ENCODE measurements at regions not wholly inside any gene's neighbourhood (a gene's known extent, or its start where the extent isn't known, plus 50 kb on each side); places are given as distances from the start of the nearest gene placed in this dataset.

DNA sequence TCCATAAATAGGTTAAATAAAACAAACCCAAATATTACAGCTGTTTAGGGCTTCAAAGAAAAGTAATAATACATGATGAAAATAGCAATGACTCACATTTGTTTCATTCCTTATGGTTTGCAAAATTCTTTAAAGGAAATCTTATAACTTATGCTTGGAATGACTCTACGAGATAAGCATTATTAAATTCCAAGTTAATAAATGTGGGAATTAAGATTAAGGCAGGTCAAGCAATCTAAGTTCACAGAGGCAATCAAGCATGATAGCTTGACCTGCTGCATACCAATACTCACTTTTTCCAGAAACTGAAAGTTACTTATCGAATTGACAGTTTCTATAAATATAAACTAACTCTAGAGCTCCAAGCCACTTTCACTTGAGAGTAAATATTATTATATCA is 1002.9 kb upstream of the SEL1L start:
- no peaks in the 10 kb centered on the region for H3K36me3 Mint-ChIP-seq (ENCODE audit: low read depth)
- H3K27ac Mint-ChIP-seq, result no peak overlapping the region
- no peaks in the 10 kb centered on the region for H3K27me3 Mint-ChIP-seq
- H3K4me1 Mint-ChIP-seq (ENCODE audit: low read depth), result no peaks in the 10 kb centered on the region
- H3K4me3 Mint-ChIP-seq, result no peak overlapping the region
- peaks cover 21% of the 10 kb centered on the region for H3K9me3 Mint-ChIP-seq

DNA sequence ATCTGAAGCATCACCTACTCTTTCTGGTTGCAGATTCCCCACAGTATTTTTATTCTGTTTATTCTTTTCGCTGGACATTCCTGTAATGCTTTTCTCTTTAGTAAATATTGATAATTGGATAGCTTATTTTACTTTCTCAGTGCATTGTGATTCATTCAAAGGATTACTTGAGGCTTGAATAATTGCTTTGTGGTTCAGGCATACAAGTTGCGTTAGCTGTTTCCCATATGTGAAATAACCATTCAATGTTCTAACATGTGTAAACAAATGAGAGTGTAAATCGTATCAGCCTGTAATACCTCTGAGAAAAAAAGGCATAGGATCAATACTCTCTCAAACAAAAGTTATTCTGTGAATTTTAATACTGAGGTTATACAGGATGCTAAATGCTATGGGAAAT is 1004.2 kb upstream of the SEL1L start:
- H3K9me3 Mint-ChIP-seq, result peaks cover 22% of the 10 kb centered on the region
- no peaks in the 10 kb centered on the region for H3K4me1 Mint-ChIP-seq (ENCODE audit: low read depth)
- no peaks in the 10 kb centered on the region for H3K36me3 Mint-ChIP-seq (ENCODE audit: low read depth)
- no peak overlapping the region for H3K27ac Mint-ChIP-seq
- no peaks in the 10 kb centered on the region for H3K27me3 Mint-ChIP-seq
- H3K4me3 Mint-ChIP-seq, result no peak overlapping the region

DNA sequence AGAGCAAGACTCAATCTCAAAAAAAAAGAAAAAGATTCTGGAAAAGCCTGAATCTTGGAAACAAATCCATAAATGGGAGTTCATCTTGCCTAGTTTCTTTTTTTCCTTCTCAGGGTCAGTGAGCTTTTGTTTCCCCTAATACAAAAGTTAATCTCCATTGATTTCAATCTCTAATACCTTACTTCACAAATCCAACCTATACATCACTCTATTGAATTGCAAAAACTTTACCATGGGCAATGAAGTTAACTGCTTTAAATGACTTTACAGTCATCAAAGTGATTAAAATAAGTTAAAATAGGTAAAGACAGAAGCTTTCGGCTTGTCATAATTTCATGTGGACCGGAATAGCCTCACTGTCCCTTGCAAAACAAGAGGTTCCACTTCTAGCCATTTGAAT is 1012.7 kb upstream of the SEL1L start:
- no peaks in the 10 kb centered on the region for H3K27me3 Mint-ChIP-seq
- H3K27ac Mint-ChIP-seq, result no peak overlapping the region
- no peaks in the 10 kb centered on the region for H3K4me1 Mint-ChIP-seq (ENCODE audit: low read depth)
- H3K4me3 Mint-ChIP-seq, result no peak overlapping the region
- no peaks in the 10 kb centered on the region for H3K36me3 Mint-ChIP-seq (ENCODE audit: low read depth)
- H3K9me3 Mint-ChIP-seq, result peaks cover 8% of the 10 kb centered on the region

DNA sequence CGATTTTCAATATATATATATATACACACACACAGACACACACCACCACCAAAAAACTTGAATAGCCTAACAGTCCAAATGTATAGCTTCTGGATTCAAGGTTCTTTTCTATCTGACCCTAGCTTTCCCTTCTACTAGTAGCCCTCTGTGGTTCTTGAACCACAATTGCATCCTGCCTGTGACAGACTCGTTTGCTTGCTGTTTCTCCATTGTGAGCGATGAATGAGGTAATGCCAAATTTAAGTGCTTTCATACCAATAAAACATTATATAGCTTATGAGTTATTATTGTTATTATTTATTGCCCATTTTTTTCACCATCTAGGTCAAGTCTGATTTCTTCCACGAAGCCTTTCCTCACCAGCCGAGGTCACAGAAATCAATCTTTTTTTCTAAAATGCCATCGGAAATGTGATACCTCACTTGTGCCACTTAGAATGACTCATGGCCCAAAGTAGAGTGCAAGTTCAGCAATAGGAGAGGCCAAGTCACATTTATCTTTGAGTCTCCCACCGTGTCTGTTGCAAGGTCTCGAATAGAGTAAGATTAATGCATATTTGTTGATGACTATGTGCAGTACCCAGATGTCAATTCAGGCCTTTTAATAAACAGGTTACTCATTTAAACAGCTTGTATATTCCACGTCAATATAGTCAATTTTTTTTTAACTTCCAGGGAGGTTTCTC is 1015.8 kb upstream of the SEL1L start:
- H3K9me3 Mint-ChIP-seq, result no peaks in the 10 kb centered on the region
- no peaks in the 10 kb centered on the region for H3K27me3 Mint-ChIP-seq
- H3K27ac Mint-ChIP-seq, result no peak overlapping the region
- H3K4me3 Mint-ChIP-seq, result no peak overlapping the region
- H3K36me3 Mint-ChIP-seq (ENCODE audit: low read depth), result no peaks in the 10 kb centered on the region
- H3K4me1 Mint-ChIP-seq (ENCODE audit: low read depth), result no peaks in the 10 kb centered on the region

DNA sequence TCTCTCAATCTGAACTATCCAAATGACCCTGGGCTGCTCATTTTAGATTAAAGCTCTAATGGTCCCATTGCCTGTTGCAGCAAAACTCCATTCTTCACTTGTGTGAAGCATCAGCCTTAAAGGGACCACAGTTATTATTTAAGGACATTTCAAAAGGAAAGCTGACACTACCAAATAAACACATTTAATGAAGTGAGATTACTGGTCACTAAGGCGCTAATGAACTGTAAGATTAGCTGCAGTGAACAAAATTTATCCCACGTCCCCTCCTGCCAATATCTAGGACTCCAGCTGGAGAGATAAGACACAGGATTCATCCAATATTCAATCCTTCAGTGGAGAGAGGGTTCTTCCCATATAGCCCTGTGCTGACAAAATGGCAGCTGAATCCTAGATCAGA is 1029.2 kb upstream of the SEL1L start:
- Mint-ChIP-seq H3K4me3 (no peak overlapping the region), H3K9me3 (peaks cover 11% of the 10 kb centered on the region), H3K36me3 (ENCODE audit: low read depth) (no peaks in the 10 kb centered on the region), H3K27ac (no peak overlapping the region), H3K4me1 (ENCODE audit: low read depth) (no peaks in the 10 kb centered on the region), H3K27me3 (no peaks in the 10 kb centered on the region)

DNA sequence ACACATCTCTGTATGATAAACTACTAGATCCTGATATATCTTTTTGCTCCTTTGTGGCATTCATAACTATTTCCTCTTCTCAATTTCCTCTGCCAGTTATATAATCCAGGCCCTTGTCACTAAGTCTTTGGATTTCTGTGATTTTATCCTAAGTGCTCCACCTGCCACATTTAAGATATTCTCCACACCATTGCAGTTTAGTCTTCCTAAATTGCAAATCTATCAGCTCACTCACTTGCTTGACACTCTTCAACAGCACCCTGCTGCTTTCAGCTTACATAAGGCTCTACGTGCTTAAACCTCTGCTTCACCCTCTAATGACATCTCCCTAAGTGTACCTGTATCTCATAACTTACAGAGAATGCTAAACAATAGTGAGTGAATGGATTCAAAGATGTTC is 1032.2 kb upstream of the SEL1L start:
- Mint-ChIP-seq H3K36me3 (ENCODE audit: low read depth) (no peaks in the 10 kb centered on the region), H3K9me3 (peaks cover 19% of the 10 kb centered on the region), H3K4me3 (no peak overlapping the region), H3K27ac (no peak overlapping the region), H3K4me1 (ENCODE audit: low read depth) (no peaks in the 10 kb centered on the region), H3K27me3 (no peaks in the 10 kb centered on the region)

DNA sequence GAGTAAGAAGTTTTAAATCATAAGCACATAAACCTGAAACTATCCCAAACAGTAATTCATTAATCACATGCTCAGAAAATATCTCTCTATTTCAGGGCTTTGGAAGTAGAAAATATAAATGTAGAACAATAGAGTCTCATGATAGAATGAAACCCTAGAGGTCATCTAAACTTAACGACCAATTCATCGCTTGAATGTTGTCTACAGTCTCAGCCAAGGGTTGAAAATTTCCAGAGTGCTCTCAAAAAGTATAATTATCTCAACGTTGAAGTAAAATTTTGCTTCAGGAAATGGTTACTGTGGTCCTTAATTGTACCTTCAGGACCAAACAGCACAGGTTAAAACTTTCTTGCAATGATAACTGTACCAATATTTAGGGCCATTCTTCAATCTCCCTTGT is 1053.6 kb upstream of the SEL1L start:
- no peaks in the 10 kb centered on the region for H3K4me1 Mint-ChIP-seq (ENCODE audit: low read depth)
- H3K4me3 Mint-ChIP-seq, result no peak overlapping the region
- H3K36me3 Mint-ChIP-seq (ENCODE audit: low read depth), result no peaks in the 10 kb centered on the region
- H3K27ac Mint-ChIP-seq, result no peak overlapping the region
- no peaks in the 10 kb centered on the region for H3K27me3 Mint-ChIP-seq
- H3K9me3 Mint-ChIP-seq, result peaks cover 11% of the 10 kb centered on the region

DNA sequence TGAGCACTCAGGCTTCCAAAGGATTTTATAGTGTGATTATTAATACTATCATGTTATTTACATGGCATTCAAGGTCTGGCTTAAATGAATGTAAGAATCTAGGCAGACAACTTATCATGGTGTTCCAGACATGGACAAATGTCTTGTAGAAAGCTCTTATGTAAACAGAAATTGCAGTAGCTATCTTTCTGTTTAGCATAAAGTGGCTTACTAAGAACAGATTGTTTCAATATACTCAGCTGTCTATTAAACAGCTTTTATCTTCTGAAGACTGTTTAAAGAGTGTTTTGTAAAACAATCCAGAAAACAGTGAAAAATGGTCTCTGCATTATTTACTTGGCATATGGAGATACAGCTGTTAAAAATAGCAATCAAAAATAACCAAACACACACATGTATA is 1061.8 kb upstream of the SEL1L start:
- no peaks in the 10 kb centered on the region for H3K4me1 Mint-ChIP-seq (ENCODE audit: low read depth)
- no peaks in the 10 kb centered on the region for H3K36me3 Mint-ChIP-seq (ENCODE audit: low read depth)
- H3K9me3 Mint-ChIP-seq, result peaks cover 9% of the 10 kb centered on the region
- H3K27me3 Mint-ChIP-seq, result no peaks in the 10 kb centered on the region
- no peak overlapping the region for H3K27ac Mint-ChIP-seq
- no peak overlapping the region for H3K4me3 Mint-ChIP-seq

DNA sequence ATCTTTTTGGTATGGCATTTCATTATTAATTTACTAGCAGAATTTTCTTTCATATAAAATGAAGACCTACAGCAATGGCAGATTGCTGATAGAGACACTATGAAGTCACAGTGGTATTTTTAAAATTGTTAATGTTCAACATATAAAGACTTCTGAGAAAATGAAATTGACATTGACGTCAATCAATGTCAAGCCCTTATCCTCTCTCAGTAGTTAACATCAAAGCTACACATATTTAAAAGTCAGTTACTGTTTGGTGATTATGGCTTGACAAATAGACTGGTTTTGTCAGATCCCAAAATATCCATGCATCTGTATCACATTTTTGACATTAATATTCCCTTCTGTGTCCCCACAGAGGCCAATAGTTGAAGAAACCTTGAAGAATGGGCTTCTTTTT is 1069.1 kb upstream of the SEL1L start:
- H3K27me3 Mint-ChIP-seq, result no peaks in the 10 kb centered on the region
- H3K4me3 Mint-ChIP-seq, result no peak overlapping the region

DNA sequence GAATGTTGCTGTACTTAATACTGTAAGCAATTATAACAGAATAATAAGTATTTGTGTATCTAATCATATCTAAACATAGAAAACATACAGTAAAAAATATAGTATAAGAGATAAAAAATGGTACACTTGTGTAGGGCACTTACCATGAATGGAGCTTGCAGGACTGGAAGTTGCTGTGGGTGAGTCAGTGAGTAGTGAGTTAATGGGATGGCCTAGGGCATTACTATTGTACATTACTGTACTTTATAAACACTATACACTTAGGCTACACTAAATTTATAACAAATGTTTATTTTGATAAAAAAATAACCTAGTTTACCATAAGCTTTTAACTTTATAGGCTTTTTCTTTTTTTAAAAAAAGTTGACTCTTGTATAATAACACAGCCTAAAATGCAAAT is 1071.2 kb upstream of the SEL1L start:
- H3K27me3 Mint-ChIP-seq, result no peaks in the 10 kb centered on the region
- H3K4me1 Mint-ChIP-seq (ENCODE audit: low read depth), result no peaks in the 10 kb centered on the region
- no peak overlapping the region for H3K4me3 Mint-ChIP-seq

More for the DNA sequence above, 1069.1 kb upstream of the SEL1L start:
- H3K27ac Mint-ChIP-seq, result no peak overlapping the region
- no peaks in the 10 kb centered on the region for H3K4me1 Mint-ChIP-seq (ENCODE audit: low read depth)
- no peaks in the 10 kb centered on the region for H3K36me3 Mint-ChIP-seq (ENCODE audit: low read depth)
- peaks cover 9% of the 10 kb centered on the region for H3K9me3 Mint-ChIP-seq

DNA sequence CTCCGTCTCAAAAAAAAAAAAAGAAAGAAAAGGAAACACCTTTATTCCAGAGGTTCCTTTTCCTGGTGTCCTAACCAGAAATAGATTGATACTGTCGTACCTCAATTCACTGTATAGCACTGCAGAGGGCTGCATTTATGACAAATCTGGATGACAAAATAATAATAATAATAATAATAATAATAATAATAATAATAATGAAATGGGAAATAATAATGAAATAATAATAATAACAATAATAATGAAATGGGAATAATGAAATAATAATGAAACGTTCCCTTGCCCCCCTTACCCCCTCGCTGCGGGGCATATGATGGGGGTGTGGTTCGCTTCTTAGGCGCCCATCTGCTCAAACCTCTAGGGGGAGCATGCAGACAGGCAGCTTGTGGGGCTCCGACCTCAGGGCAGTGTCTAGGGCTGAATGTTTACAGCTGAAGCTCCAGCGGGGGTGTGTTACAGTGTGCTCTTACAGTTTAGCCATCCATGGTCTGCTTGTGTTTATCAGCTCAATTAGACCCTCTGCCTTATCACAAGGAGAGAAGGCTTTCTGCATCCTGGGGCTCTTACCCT is 1088.3 kb upstream of the SEL1L start:
- Mint-ChIP-seq H3K27ac (no peak overlapping the region), H3K27me3 (no peaks in the 10 kb centered on the region), H3K4me3 (no peak overlapping the region), H3K9me3 (peaks cover 6% of the 10 kb centered on the region), H3K4me1 (ENCODE audit: low read depth) (no peaks in the 10 kb centered on the region), H3K36me3 (ENCODE audit: low read depth) (no peaks in the 10 kb centered on the region)

More for the DNA sequence above, 1071.2 kb upstream of the SEL1L start:
- H3K9me3 Mint-ChIP-seq, result peaks cover 6% of the 10 kb centered on the region
- H3K36me3 Mint-ChIP-seq (ENCODE audit: low read depth), result no peaks in the 10 kb centered on the region
- no peak overlapping the region for H3K27ac Mint-ChIP-seq

DNA sequence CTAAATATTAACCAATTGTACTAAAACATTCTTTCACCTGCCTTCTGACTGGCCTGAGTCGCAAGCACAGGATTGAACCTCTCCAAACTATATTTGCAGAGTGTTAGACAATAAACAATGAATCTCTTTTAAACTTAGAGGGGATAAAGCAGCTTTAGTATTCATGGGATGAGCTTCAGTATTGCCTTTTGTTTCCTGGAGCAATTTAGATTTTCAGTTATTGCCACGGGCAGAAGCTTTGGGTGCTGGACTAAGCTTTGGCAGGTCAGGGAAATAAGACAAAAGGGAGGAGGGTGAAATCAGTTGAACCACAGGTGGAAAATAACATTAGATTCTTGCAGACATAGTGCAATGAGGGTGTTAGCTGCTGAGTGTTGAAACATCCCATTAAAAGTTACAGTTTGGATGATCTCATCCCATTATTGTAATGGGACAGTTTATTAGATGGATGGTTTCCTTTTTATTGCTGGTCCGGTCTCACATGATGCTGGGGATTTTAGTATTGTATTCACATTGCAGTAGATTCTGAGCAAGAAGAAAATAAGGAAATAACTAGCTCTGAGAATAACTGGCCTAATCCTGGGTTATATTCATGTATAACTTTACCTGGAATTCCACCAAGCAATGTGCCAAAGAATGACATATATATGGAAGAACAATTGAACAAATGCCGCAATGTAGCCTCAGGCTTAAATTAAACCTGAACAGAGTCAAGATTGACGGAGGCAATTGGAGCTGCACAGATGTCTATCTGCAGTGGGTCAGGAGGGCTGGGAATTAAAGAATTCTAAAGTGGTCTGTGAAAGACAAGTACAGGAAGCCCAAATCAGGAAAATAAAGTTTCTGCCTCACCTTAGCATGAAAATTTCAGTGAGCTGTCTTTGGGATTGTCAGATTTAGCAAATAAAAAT is 1092.8 kb upstream of the SEL1L start:
- Mint-ChIP-seq H3K27ac (no peak overlapping the region), H3K36me3 (ENCODE audit: low read depth) (no peaks in the 10 kb centered on the region), H3K9me3 (peaks cover 6% of the 10 kb centered on the region), H3K27me3 (no peaks in the 10 kb centered on the region), H3K4me1 (ENCODE audit: low read depth) (no peaks in the 10 kb centered on the region), H3K4me3 (no peak overlapping the region)

DNA sequence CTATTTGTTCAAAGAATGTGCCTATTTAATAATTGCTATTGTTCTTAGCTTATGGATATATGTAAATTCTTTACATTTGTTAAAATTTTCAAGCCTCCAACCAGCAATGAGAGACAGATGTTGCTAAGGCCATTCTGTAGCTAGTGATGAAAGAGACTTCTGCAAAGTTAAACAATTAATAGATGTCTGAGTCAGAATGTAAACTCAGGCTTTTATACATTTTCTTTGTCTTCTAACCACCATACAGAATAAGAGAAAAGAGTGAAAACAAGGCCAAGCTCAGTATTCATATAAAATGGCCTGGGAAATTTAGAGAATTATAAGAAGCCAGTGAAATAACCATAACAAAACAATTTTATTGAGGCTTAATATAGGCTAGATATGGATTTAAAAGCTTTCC is 1102.3 kb upstream of the SEL1L start:
- Mint-ChIP-seq H3K4me1 (ENCODE audit: low read depth) (no peaks in the 10 kb centered on the region), H3K9me3 (peaks cover 8% of the 10 kb centered on the region), H3K4me3 (no peak overlapping the region), H3K27ac (no peak overlapping the region), H3K36me3 (ENCODE audit: low read depth) (no peaks in the 10 kb centered on the region), H3K27me3 (no peaks in the 10 kb centered on the region)

DNA sequence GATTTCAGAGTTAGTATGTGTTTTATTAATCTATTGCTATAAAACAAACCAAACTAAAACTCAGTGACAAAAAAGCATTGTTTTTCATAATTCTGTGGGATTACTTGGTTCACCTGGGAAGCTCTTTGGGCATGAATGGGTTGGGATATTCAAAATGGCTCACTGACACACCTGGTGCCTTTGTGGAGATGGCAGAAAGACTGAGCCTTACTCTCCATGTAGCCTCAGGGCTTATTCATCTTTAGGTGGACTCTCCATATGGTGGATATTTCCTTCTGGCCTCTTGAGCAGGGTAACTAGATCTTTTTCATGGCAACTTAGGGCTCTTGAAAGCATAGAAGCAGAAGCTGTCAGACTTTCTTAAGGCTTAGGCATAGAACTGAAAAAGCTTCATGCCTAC is 1102.8 kb upstream of the SEL1L start:
- Mint-ChIP-seq H3K4me3 (no peak overlapping the region), H3K27ac (no peak overlapping the region), H3K27me3 (no peaks in the 10 kb centered on the region), H3K4me1 (ENCODE audit: low read depth) (no peaks in the 10 kb centered on the region), H3K9me3 (peaks cover 8% of the 10 kb centered on the region), H3K36me3 (ENCODE audit: low read depth) (no peaks in the 10 kb centered on the region)

DNA sequence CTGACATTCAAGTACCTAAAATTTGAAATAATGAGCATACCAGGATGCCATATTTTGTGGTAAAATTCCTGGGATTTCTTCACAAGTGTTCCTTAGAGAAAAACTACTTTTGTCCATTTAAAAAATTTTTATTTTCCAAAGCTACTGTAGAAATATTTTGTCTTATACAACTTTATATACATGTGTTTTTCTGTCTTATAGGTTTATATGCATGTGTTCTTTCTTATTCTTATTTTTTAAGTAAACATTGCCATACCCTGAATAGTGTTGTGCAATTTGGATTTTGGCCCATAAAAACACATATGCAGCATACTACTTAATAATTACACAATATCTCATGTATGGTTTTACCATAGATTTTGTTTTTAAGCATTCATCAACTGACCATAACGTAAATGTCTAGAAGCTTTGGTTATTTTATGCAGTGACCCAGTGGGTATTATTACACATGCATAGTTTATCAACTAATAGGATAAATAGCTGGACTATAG is 1107.4 kb upstream of the SEL1L start:
- Mint-ChIP-seq H3K36me3 (ENCODE audit: low read depth) (no peaks in the 10 kb centered on the region), H3K4me1 (ENCODE audit: low read depth) (no peaks in the 10 kb centered on the region), H3K9me3 (peaks cover 4% of the 10 kb centered on the region), H3K27me3 (no peaks in the 10 kb centered on the region), H3K4me3 (no peak overlapping the region), H3K27ac (no peak overlapping the region)

Measured in stimulated activated naive CD8-positive, alpha-beta T cell treated with anti-CD3 and anti-CD28 coated beads, Interleukin-15, Interleukin-2, amounts not matched to agents 100 ng/mL and 50 ng/mL, for 24 hours (primary cell).